ENCODE measurements at regions not wholly inside any gene's neighbourhood (a gene's known extent, or its start where the extent isn't known, plus 50 kb on each side); places are given as distances from the start of the nearest gene placed in this dataset.
"Not testable (repeated sequence)": the region's sequence is repeated elsewhere in the genome, so short reads cannot be mapped to it uniquely, and the experiment has no call there.

DNA sequence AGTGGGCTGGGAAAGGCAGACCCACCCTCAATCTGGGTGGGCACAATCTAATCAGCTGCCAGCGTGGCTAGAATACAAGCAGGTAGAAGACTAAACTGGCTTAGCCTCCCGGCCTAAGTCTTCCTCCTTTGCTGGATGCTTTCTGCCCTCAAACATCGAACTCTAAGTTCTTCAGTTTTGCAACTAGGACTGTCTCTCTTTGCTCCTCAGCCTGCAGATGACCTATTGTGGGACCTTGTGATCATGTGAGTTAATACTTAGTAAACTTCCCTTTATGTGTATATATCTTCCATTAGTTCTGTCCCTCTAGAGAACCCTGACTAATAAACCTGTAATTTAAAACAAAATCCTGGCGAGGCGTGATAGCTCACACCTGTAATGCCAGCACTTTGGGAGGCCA, 51.8 kb upstream of the SLC39A8 start:
- POLR2A ChIA-PET; H3K4me3 ChIP-seq (ENCODE audit: low read depth, low read length); H3K9me3 ChIP-seq (ENCODE audit: control insufficient read depth, insufficient read depth, low read length); H3K27ac ChIP-seq (ENCODE audit: low read depth, low read length); DNase-seq (ENCODE audit: low read depth, low spot score); H3K27me3 ChIP-seq (ENCODE audit: control insufficient read depth, insufficient read depth, low read length); CTCF ChIA-PET: not testable (repeated sequence)

DNA sequence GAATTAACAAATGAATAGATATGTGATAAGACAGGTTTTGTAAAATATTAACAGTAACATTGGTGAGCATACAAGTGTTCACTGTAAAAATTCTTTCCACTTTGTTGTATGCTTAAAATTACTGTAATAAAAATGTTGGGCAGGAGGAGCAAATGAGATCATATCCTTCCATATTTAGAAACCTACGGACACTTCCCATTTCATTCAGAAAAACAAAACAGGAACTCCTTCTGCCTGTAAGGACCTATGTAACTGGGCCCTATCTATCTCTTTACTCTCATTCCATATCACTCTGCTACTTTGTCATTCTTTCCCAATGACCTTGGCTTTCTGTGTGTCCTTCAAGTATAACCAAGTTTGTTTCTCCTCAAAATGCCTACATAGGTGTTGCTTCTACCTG, 53.7 kb upstream of the SLC39A8 start:
- no peaks in the 10 kb centered on the region for H3K9me3 ChIP-seq (ENCODE audit: control insufficient read depth, insufficient read depth, low read length)
- POLR2A ChIA-PET = no interaction called here
- CTCF ChIA-PET = no interaction called here
- no peaks in the 10 kb centered on the region for H3K27me3 ChIP-seq (ENCODE audit: control insufficient read depth, insufficient read depth, low read length)
- no peak overlapping the region for H3K27ac ChIP-seq (ENCODE audit: low read depth, low read length)
- H3K4me3 ChIP-seq (ENCODE audit: low read depth, low read length) = no peak overlapping the region
- no peak for DNase-seq (ENCODE audit: low read depth, low spot score)
- TF ChIP-seq, protein P1, sequence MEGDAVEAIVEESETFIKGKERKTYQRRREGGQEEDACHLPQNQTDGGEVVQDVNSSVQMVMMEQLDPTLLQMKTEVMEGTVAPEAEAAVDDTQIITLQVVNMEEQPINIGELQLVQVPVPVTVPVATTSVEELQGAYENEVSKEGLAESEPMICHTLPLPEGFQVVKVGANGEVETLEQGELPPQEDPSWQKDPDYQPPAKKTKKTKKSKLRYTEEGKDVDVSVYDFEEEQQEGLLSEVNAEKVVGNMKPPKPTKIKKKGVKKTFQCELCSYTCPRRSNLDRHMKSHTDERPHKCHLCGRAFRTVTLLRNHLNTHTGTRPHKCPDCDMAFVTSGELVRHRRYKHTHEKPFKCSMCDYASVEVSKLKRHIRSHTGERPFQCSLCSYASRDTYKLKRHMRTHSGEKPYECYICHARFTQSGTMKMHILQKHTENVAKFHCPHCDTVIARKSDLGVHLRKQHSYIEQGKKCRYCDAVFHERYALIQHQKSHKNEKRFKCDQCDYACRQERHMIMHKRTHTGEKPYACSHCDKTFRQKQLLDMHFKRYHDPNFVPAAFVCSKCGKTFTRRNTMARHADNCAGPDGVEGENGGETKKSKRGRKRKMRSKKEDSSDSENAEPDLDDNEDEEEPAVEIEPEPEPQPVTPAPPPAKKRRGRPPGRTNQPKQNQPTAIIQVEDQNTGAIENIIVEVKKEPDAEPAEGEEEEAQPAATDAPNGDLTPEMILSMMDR (IDR thresholded peaks at IDR 0.05; ENCODE audit: low read depth, low read length) = no peak

DNA sequence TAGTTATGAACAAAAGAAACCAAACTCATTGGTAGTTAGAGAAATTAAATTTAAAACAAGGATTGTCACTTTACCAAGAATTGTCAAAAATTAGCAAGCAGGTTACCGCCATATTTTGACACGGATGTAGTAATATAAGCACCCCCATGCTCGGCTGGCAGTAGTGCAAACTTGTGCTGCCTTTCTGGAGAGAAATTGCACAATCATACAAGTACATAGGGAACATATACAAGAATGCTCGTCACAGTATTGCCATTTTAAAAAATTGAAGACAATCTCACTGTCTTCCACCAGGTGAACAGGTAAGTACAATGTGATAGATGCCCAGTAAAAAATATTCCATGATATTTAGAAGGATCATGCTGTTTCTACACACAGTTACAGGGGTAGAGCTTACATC, 55.6 kb upstream of the SLC39A8 start:
- H3K27me3 ChIP-seq (ENCODE audit: control insufficient read depth, insufficient read depth, low read length) = no peaks in the 10 kb centered on the region
- no peak overlapping the region for H3K27ac ChIP-seq (ENCODE audit: low read depth, low read length)
- POLR2A ChIA-PET = no interaction called here
- TF ChIP-seq, protein P1 (IDR thresholded peaks at IDR 0.05; ENCODE audit: low read depth, low read length) = no peak
- no peak for DNase-seq (ENCODE audit: low read depth, low spot score)
- H3K9me3 ChIP-seq (ENCODE audit: control insufficient read depth, insufficient read depth, low read length) = no peaks in the 10 kb centered on the region
- CTCF ChIA-PET = no interaction called here
- no peak overlapping the region for H3K4me3 ChIP-seq (ENCODE audit: low read depth, low read length)

DNA sequence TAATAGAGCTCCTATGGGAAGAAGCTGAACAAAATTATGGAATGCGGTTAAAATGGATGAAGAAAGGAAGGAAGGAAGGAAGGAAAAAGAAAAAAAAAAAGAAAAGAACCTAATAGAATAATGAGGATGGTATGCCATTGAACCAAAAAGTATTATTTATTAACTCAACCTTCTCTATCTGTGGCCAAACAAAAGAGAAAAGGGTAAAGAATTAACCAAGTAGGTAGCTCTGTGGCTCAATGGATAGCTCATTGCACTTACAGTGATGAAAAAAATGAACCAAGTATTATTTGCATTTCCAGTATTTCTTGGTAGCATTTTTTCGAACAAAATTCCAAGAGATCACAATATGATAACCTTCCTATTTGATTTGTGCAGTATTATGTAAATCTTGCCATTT, 56.9 kb upstream of the SLC39A8 start:
- POLR2A ChIA-PET = no interaction called here
- CTCF ChIA-PET = no interaction called here
- Histone ChIP-seq H3K27me3 (ENCODE audit: control insufficient read depth, insufficient read depth, low read length) (peaks cover 3% of the 10 kb centered on the region), H3K4me3 (ENCODE audit: low read depth, low read length) (no peak overlapping the region), H3K9me3 (ENCODE audit: control insufficient read depth, insufficient read depth, low read length) (no peaks in the 10 kb centered on the region), H3K27ac (ENCODE audit: low read depth, low read length) (no peak overlapping the region)
- TF ChIP-seq, protein P1 (IDR thresholded peaks at IDR 0.05; ENCODE audit: low read depth, low read length) = no peak
- no peak for DNase-seq (ENCODE audit: low read depth, low spot score)

DNA sequence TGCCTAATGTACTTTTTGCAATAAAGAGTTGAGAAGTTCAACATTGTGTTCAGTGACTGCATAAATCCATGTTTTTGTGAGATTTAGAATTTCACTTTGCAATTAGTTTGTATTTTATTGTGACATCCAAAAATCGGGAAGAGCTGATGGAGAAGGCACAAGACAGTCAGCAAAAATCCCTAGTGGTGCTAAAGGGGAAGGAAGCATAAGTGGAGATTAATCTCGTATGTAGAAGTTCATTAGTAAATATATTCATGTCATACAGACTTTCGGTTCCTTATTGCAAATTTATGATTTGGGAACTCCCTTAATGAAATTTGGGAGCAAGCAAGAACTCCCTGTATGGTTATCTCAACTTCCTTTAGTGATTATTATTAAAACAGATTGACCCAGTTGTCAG, 57.8 kb upstream of the SLC39A8 start:
- POLR2A ChIA-PET = no interaction called here
- DNase-seq (ENCODE audit: low read depth, low spot score) = no peak
- CTCF ChIA-PET = no interaction called here
- TF ChIP-seq, protein P1 (IDR thresholded peaks at IDR 0.05; ENCODE audit: low read depth, low read length) = no peak
- no peak overlapping the region for H3K27ac ChIP-seq (ENCODE audit: low read depth, low read length)
- H3K9me3 ChIP-seq (ENCODE audit: control insufficient read depth, insufficient read depth, low read length) = no peaks in the 10 kb centered on the region
- no peak overlapping the region for H3K4me3 ChIP-seq (ENCODE audit: low read depth, low read length)
- peaks cover 3% of the 10 kb centered on the region for H3K27me3 ChIP-seq (ENCODE audit: control insufficient read depth, insufficient read depth, low read length)

DNA sequence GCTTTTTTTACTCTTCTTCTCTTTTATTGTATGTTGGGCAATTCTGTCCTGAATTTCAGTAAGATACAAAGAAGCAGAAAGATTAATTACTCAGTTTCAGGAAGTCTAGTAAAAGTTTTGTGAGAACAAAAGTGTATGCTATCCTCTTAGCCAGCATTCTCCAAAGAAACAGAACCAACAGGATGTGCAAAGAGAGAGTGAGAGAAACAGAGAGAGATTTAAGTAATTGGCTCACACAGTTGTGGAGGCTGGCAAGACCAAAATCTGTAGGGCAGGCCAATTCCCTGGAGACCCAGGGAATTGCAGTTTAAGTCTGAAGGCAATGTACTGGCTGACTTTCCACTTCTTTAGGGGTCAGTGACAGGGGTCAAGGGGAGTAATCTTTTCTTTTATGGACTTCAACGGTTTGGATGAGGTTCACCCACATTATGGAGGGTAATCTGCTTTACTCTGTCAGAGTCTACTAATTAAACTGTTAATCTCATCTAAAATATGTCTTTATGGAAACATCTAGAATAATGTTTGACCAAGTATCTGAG, 59.2 kb upstream of the SLC39A8 start:
- Histone ChIP-seq H3K9me3 (ENCODE audit: control insufficient read depth, insufficient read depth, low read length) (no peaks in the 10 kb centered on the region), H3K4me3 (ENCODE audit: low read depth, low read length) (no peak overlapping the region), H3K27me3 (ENCODE audit: control insufficient read depth, insufficient read depth, low read length) (peaks cover 3% of the 10 kb centered on the region), H3K27ac (ENCODE audit: low read depth, low read length) (no peak overlapping the region)
- DNase-seq (ENCODE audit: low read depth, low spot score) = no peak
- ChIA-PET POLR2A (no interaction called here), CTCF (no interaction called here)
- TF ChIP-seq, protein P1 (IDR thresholded peaks at IDR 0.05; ENCODE audit: low read depth, low read length) = no peak

Measured in AG04450 (cell line).